Neural progenitor cell (in vitro differentiated cells): ENCODE measurements at regions not wholly inside any gene's neighbourhood (a gene's known extent, or its start where the extent isn't known, plus 50 kb on each side); places are given as distances from the start of the nearest gene placed in this dataset.

ENCODE experiments used
- CTCF ChIP-seq: fragments of 200-600 bp; sonication (generic); IDR thresholded peaks from 2 replicates; pipeline ENCODE4 v1.5.1; 2017; ENCODE audit warnings: antibody characterized with exemption, mild to moderate bottlenecking
- EZH2 ChIP-seq: fragments of 200-600 bp; sonication (generic); IDR thresholded peaks from 2 replicates; pipeline ENCODE4 v1.6.1; 2017; ENCODE audit warnings: antibody characterized with exemption, mild to moderate bottlenecking, moderate library complexity

- no peak for TF ChIP-seq EZH2
- no peak for TF ChIP-seq CTCF
Observed at GRCh38 chr7:118087126-118087525, 96.8 kb upstream of the LSM8 start.
